ENCODE measurements at regions not wholly inside any gene's neighbourhood (a gene's known extent, or its start where the extent isn't known, plus 50 kb on each side); places are given as distances from the start of the nearest gene placed in this dataset.

- no peak for TF ChIP-seq POLR2A (IDR thresholded peaks at IDR 0.05)
- TF ChIP-seq, protein P1, sequence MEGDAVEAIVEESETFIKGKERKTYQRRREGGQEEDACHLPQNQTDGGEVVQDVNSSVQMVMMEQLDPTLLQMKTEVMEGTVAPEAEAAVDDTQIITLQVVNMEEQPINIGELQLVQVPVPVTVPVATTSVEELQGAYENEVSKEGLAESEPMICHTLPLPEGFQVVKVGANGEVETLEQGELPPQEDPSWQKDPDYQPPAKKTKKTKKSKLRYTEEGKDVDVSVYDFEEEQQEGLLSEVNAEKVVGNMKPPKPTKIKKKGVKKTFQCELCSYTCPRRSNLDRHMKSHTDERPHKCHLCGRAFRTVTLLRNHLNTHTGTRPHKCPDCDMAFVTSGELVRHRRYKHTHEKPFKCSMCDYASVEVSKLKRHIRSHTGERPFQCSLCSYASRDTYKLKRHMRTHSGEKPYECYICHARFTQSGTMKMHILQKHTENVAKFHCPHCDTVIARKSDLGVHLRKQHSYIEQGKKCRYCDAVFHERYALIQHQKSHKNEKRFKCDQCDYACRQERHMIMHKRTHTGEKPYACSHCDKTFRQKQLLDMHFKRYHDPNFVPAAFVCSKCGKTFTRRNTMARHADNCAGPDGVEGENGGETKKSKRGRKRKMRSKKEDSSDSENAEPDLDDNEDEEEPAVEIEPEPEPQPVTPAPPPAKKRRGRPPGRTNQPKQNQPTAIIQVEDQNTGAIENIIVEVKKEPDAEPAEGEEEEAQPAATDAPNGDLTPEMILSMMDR (IDR thresholded peaks at IDR 0.05), result no peak
- intact Hi-C loops (cut with DNase I; ENCODE audit: low total_unique reads), result no loop called here
- DNase-seq, result no peak
- H3K4me1 ChIP-seq, result no peaks in the 10 kb centered on the region
- no peak overlapping the region for H3K27ac ChIP-seq
- H3K36me3 ChIP-seq (ENCODE audit: low read depth, missing control alignments), result no peaks in the 10 kb centered on the region
- H3K27me3 ChIP-seq, result no peaks in the 10 kb centered on the region
- H3K4me3 ChIP-seq, result no peak overlapping the region
- WGBS, 2 donors, result 85 to 88% methylated on average over 4 of the region's 4 CpGs
- H3K9me3 ChIP-seq, result no peaks in the 10 kb centered on the region
Measured at GRCh38 chr6:137434640-137435039, 59.6 kb downstream of the OLIG3 start.

DNA sequence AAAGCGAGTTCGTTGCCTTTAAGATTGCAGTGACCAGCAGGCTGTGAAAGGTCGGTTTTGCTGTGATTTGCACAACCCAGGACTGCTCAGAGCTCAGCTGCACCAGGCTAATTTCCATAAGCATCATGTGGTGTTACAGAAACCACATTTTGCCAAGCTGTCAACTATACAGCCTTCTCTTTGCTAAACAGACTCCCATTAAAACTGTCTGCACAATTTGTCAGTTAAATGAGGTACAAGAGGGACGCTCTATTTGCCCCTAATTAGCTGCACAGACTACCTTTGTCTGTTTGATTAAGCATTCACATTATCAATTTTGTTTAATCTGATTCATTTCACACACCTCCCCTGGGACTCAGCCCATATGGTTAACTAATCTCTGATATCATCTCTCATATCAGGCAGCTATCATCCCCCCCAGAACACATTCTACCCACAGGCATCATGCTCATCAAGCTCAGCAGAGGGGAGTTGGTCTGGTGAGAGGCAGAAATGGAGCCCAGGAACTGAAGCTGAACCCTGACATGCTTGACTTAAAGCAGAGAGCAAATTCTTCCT, 62.1 kb downstream of the OLIG3 start:
- no peak for DNase-seq
- Histone ChIP-seq H3K36me3 (ENCODE audit: low read depth, missing control alignments) (no peaks in the 10 kb centered on the region), H3K4me1 (no peaks in the 10 kb centered on the region), H3K9me3 (no peaks in the 10 kb centered on the region), H3K4me3 (no peak overlapping the region), H3K27me3 (no peaks in the 10 kb centered on the region), H3K27ac (no peak overlapping the region)
- TF ChIP-seq POLR2A (IDR thresholded peaks at IDR 0.05), result no peak
- TF ChIP-seq, protein P1 (IDR thresholded peaks at IDR 0.05), result no peak
- intact Hi-C loops (cut with DNase I; ENCODE audit: low total_unique reads), result no loop called here
- WGBS, 2 donors, result 83 to 87% methylated on average over 4 of the region's 4 CpGs

GRCh38 chr6:137430954-137431353, 63.2 kb downstream of the OLIG3 start:
- Histone ChIP-seq H3K4me3 (no peak overlapping the region), H3K27ac (no peak overlapping the region), H3K4me1 (no peaks in the 10 kb centered on the region), H3K36me3 (ENCODE audit: low read depth, missing control alignments) (no peaks in the 10 kb centered on the region), H3K27me3 (no peaks in the 10 kb centered on the region), H3K9me3 (no peaks in the 10 kb centered on the region)
- TF ChIP-seq, protein P1 (IDR thresholded peaks at IDR 0.05), result no peak
- TF ChIP-seq POLR2A (IDR thresholded peaks at IDR 0.05), result no peak
- 88 to 96% methylated on average over 4 of the region's 4 CpGs for WGBS, 2 donors
- no peak for DNase-seq
- intact Hi-C loops (cut with DNase I; ENCODE audit: low total_unique reads), result no loop called here

DNA sequence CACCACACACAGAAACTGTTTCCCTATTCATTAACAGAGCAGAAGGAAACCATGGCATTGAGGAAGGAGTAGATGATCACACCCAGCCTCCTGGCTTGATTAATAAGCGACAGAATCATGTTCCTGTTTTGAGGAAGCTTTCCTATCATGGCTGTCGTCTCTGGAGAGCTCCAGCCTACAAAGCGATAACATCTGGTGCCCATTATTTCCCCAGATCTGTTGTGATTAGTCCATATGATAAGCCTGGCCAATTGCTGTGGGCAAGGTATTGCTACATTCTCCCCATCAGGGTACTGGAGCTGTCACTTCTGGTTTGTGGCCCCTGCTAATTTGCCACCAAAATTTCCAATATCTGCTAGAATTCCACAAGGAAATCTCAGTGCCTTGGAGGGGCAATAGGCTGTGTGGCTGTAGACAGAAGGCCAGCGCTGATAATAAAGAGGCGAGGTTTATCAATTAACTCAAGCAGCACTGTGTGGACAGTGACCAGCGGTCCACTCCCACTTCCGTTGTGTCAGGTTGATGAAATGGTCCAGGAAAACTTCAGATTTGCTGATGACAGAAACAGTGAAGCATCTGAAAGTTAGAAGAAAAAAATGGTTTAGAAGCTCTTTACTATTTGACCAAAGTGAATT, 66.4 kb downstream of the OLIG3 start:
- 81% methylated on average over 7 of the region's 7 CpGs for WGBS, 2 donors

More for the DNA sequence above, 66.4 kb downstream of the OLIG3 start:
- Histone ChIP-seq H3K36me3 (ENCODE audit: low read depth, missing control alignments) (no peaks in the 10 kb centered on the region), H3K4me3 (no peak overlapping the region), H3K4me1 (no peaks in the 10 kb centered on the region), H3K27ac (no peak overlapping the region), H3K27me3 (no peaks in the 10 kb centered on the region), H3K9me3 (no peaks in the 10 kb centered on the region)
- no peak for DNase-seq
- intact Hi-C loops (cut with DNase I; ENCODE audit: low total_unique reads), result no loop called here
- TF ChIP-seq, protein P1 (IDR thresholded peaks at IDR 0.05), result no peak

Data from testis (tissue), 2 donors.